HEK293 (cell line): ENCODE measurements at regions not wholly inside any gene's neighbourhood (a gene's known extent, or its start where the extent isn't known, plus 50 kb on each side); places are given as distances from the start of the nearest gene placed in this dataset.

Experiments used
- CTCF ChIA-PET: fragments of 350-600 bp; formaldehyde crosslinking; extraction: SDS; loops from one replicate; lab custom pipeline; 2021; ENCODE audit warnings: antibody characterized with exemption; lab: Yijun Ruan, JAX
- POLR2A ChIA-PET: fragments of 300-600 bp; formaldehyde crosslinking; extraction: SDS; loops from one replicate; lab custom pipeline; 2020; ENCODE audit warnings: antibody characterized with exemption, inconsistent platforms; lab: Yijun Ruan, JAX
- H3K27ac ChIP-seq: fragments of 200-500 bp; sonication (Bioruptor generic); 2 replicates; pipeline ENCODE4 v1.5.1; 2014; ENCODE audit warnings: low read depth, low read length, control low read depth, inconsistent platforms; ENCODE audit errors: extremely low read depth
- H3K36me3 ChIP-seq, 2 experiments: fragments of 200-500 bp in 1 of 2; sonication (Bioruptor generic) in 1 of 2; 1 replicate in 1 of 2; 2 replicates in 1 of 2; pipeline ENCODE4 v1.5.1; 2014 to 2017; ENCODE audit warnings: inconsistent platforms in 2 of 2, low read length in 2 of 2; ENCODE audit not compliant: control insufficient read depth in 2 of 2, insufficient read depth in 1 of 2
- H3K4me1 ChIP-seq: fragments of 200-500 bp; sonication (Bioruptor generic); 2 replicates; pipeline ENCODE4 v1.5.1; 2014; ENCODE audit warnings: mild to moderate bottlenecking, low read length, inconsistent platforms; ENCODE audit not compliant: control insufficient read depth, insufficient read depth
- H3K4me3 ChIP-seq: 2 replicates; pipeline ENCODE4 v1.5.1; 2011; ENCODE audit warnings: low read depth, mild to moderate bottlenecking, control low read depth, low read length, moderate library complexity
- H3K9me3 ChIP-seq: fragments of 200-500 bp; sonication (Bioruptor generic); 2 replicates; pipeline ENCODE4 v1.5.1; 2014; ENCODE audit warnings: low read depth, low read length, inconsistent platforms; ENCODE audit not compliant: control insufficient read depth, insufficient read depth
- GLI4 ChIP-seq: fragments of 450-650 bp; formaldehyde crosslinking; IDR thresholded peaks from 2 replicates; pipeline ENCODE4 v1.5.1; 2016; ENCODE audit warnings: missing biosample characterization, missing genetic modification characterization
- GLIS1 ChIP-seq: fragments of 450-650 bp; formaldehyde crosslinking; IDR thresholded peaks from 2 replicates; pipeline ENCODE4 v1.5.1; 2016; ENCODE audit warnings: missing biosample characterization, missing genetic modification characterization
- HOXA7 ChIP-seq: sonication (generic); formaldehyde crosslinking; IDR thresholded peaks from 2 replicates; pipeline ENCODE4 v1.8.1; 2022; ENCODE audit warnings: missing genetic modification reagents, borderline replicate concordance
- KLF1 ChIP-seq: fragments of 450-650 bp; formaldehyde crosslinking; IDR thresholded peaks from 2 replicates; pipeline ENCODE4 v1.5.1; 2016; ENCODE audit warnings: missing biosample characterization, missing genetic modification characterization
- KLF9 ChIP-seq: fragments of 450-650 bp; formaldehyde crosslinking; IDR thresholded peaks from 2 replicates; pipeline ENCODE4 v1.5.1; 2016; ENCODE audit warnings: missing biosample characterization, missing genetic modification characterization, low read depth
- PRDM6 ChIP-seq: fragments of 450-650 bp; formaldehyde crosslinking; IDR thresholded peaks from 2 replicates; pipeline ENCODE4 v1.5.1; 2017; ENCODE audit warnings: missing biosample characterization, missing genetic modification characterization
- SCRT1 ChIP-seq: fragments of 450-650 bp; formaldehyde crosslinking; IDR thresholded peaks from 2 replicates; pipeline ENCODE4 v1.5.1; 2016; ENCODE audit warnings: missing biosample characterization, missing genetic modification characterization, borderline replicate concordance
- ZBTB11 ChIP-seq: fragments of 450-650 bp; formaldehyde crosslinking; conservative IDR thresholded peaks from 2 replicates; pipeline ENCODE4 v1.5.1; 2016; ENCODE audit warnings: low read depth, missing biosample characterization, missing genetic modification characterization
- ZNF112 ChIP-seq: fragments of 450-650 bp; formaldehyde crosslinking; IDR thresholded peaks from 2 replicates; pipeline ENCODE4 v1.5.0; 2017; ENCODE audit warnings: missing biosample characterization, missing genetic modification characterization
- ZNF132 ChIP-seq: fragments of 450-650 bp; formaldehyde crosslinking; IDR thresholded peaks from 2 replicates; pipeline ENCODE4 v1.5.1; 2017; ENCODE audit warnings: missing biosample characterization, missing genetic modification characterization, borderline replicate concordance
- ZNF138 ChIP-seq: fragments of 450-650 bp; formaldehyde crosslinking; IDR thresholded peaks from 2 replicates; pipeline ENCODE4 v1.5.1; 2016; ENCODE audit warnings: missing biosample characterization, missing genetic modification characterization, borderline replicate concordance
- ZNF157 ChIP-seq: fragments of 450-650 bp; formaldehyde crosslinking; IDR thresholded peaks from 2 replicates; pipeline ENCODE4 v1.5.1; 2016; ENCODE audit warnings: missing biosample characterization, missing genetic modification characterization
- ZNF169 ChIP-seq: fragments of 450-650 bp; formaldehyde crosslinking; IDR thresholded peaks from 2 replicates; pipeline ENCODE4 v1.5.1; 2016; ENCODE audit warnings: missing biosample characterization, missing genetic modification characterization
- ZNF214 ChIP-seq: fragments of 450-650 bp; formaldehyde crosslinking; IDR thresholded peaks from 2 replicates; pipeline ENCODE4 v1.5.1; 2017; ENCODE audit warnings: missing biosample characterization, mild to moderate bottlenecking, missing genetic modification characterization, borderline replicate concordance
- ZNF239 ChIP-seq: fragments of 450-650 bp; formaldehyde crosslinking; IDR thresholded peaks from 2 replicates; pipeline ENCODE4 v1.5.1; 2016; ENCODE audit warnings: missing biosample characterization, missing genetic modification characterization
- ZNF404 ChIP-seq: fragments of 450-650 bp; formaldehyde crosslinking; IDR thresholded peaks from 2 replicates; pipeline ENCODE4 v1.5.1; 2017; ENCODE audit warnings: missing biosample characterization, missing genetic modification characterization
- ZNF416 ChIP-seq: fragments of 450-650 bp; formaldehyde crosslinking; IDR thresholded peaks from 2 replicates; pipeline ENCODE4 v1.5.1; 2016; ENCODE audit warnings: missing biosample characterization, missing genetic modification characterization
- ZNF488 ChIP-seq: fragments of 450-650 bp; formaldehyde crosslinking; IDR thresholded peaks from 2 replicates; pipeline ENCODE4 v1.5.1; 2016; ENCODE audit warnings: missing biosample characterization, missing genetic modification characterization
- ZNF518A ChIP-seq: fragments of 450-650 bp; formaldehyde crosslinking; conservative IDR thresholded peaks from 2 replicates; pipeline ENCODE4 v1.5.1; 2016; ENCODE audit warnings: low read depth, missing biosample characterization, missing genetic modification characterization
- ZNF555 ChIP-seq: fragments of 450-650 bp; formaldehyde crosslinking; conservative IDR thresholded peaks from 2 replicates; pipeline ENCODE4 v1.5.1; 2017; ENCODE audit warnings: missing biosample characterization, mild to moderate bottlenecking, missing genetic modification characterization, inconsistent platforms
- ZNF560 ChIP-seq: fragments of 450-650 bp; formaldehyde crosslinking; IDR thresholded peaks from 2 replicates; pipeline ENCODE4 v1.5.1; 2017; ENCODE audit warnings: missing biosample characterization, missing genetic modification characterization, borderline replicate concordance
- ZNF704 ChIP-seq: fragments of 450-650 bp; formaldehyde crosslinking; IDR thresholded peaks from 2 replicates; pipeline ENCODE4 v1.5.1; 2016; ENCODE audit warnings: missing biosample characterization, missing genetic modification characterization

- TF ChIP-seq ZNF560 (tag by site-specific recombination) (no peak), ZNF138 (no peak), ZNF157 (tag by site-specific recombination) (no peak), SCRT1 (no peak), GLIS1 (tag by site-specific recombination) (no peak), KLF1 (tag by site-specific recombination) (no peak), ZNF555 (tag by site-specific recombination) (no peak), PRDM6 (no peak), ZNF214 (tag by site-specific recombination) (no peak), ZNF518A (tag by site-specific recombination) (no peak), ZNF704 (tag by site-specific recombination) (no peak)
Measured at GRCh38 chr9:1320607-1321195, 270.5 kb downstream of the DMRT2 start (continued).

GRCh38 chr9:1327467-1327866 lies 277.3 kb downstream of the DMRT2 start:
- H3K9me3 ChIP-seq, result no peaks in the 10 kb centered on the region
- H3K36me3 ChIP-seq, result no peaks in the 10 kb centered on the region
- no peaks in the 10 kb centered on the region for H3K4me1 ChIP-seq
- no peak for TF ChIP-seq ZNF416
- TF ChIP-seq ZNF239, result no peak
- no peak for TF ChIP-seq ZNF112 (tag by site-specific recombination)
- TF ChIP-seq KLF9 (tag by site-specific recombination), result no peak
- TF ChIP-seq ZNF488, result no peak
- TF ChIP-seq ZNF404 (tag by site-specific recombination), result no peak
- TF ChIP-seq GLI4 (tag by site-specific recombination), result no peak
- no peak for TF ChIP-seq ZBTB11 (tag by site-specific recombination)
- no peak for TF ChIP-seq ZNF132 (tag by site-specific recombination)
- TF ChIP-seq ZNF169, result no peak
- no peak for TF ChIP-seq KLF1 (tag by site-specific recombination)
- TF ChIP-seq SCRT1, result no peak
- no peak for TF ChIP-seq HOXA7 (CRISPR knock-in tag)
- POLR2A ChIA-PET, result no interaction called here
- H3K27ac ChIP-seq, result no peak overlapping the region
- CTCF ChIA-PET, result no interaction called here
- no peak overlapping the region for H3K4me3 ChIP-seq
